Fibroblast of lung (primary cell): ENCODE measurements at regions not wholly inside any gene's neighbourhood (a gene's known extent, or its start where the extent isn't known, plus 50 kb on each side); places are given as distances from the start of the nearest gene placed in this dataset.

Experiments
- DNase-seq, 2 donors: peaks; one replicate each; pipeline versions ENCODE4 v3.0.0 to v3.0.0-alpha.2; 2010; ENCODE audit warnings: low read depth in 2 of 2
- H2AFZ ChIP-seq: 2 replicates; pipeline ENCODE4 v1.5.1; 2012; ENCODE audit warnings: low read length, control low read depth, inconsistent platforms
- H3K27ac ChIP-seq: 2 replicates; pipeline ENCODE4 v1.5.1; 2011; ENCODE audit warnings: low read length, control low read depth; ENCODE audit not compliant: insufficient read depth
- H3K27me3 ChIP-seq: 2 replicates; pipeline ENCODE4 v1.5.1; 2011; ENCODE audit warnings: mild to moderate bottlenecking, low read length; ENCODE audit not compliant: control insufficient read depth, insufficient read depth
- H3K36me3 ChIP-seq: 2 replicates; pipeline ENCODE4 v1.5.1; 2011; ENCODE audit warnings: low read length; ENCODE audit not compliant: control insufficient read depth, insufficient read depth
- H3K4me1 ChIP-seq: 2 replicates; pipeline ENCODE4 v1.5.1; 2011; ENCODE audit warnings: low read length; ENCODE audit not compliant: control insufficient read depth, insufficient read depth; ENCODE audit errors: extremely low read depth
- H3K4me2 ChIP-seq: 2 replicates; pipeline ENCODE4 v1.5.1; 2011; ENCODE audit warnings: low read length, control low read depth; ENCODE audit not compliant: insufficient read depth; ENCODE audit errors: extremely low read depth
- H3K4me3 ChIP-seq, 4 experiments: fragments of 200-600 bp in 1 of 4; sonication (generic) in 1 of 4; replicated peaks in 1 of 4; 2 replicates each; pipeline ENCODE4 v1.5.1; 2011 to 2016; ENCODE audit warnings: low read length in 4 of 4, low read depth in 3 of 4, mild to moderate bottlenecking in 3 of 4, control low read depth in 2 of 4, inconsistent platforms in 1 of 4, mixed read lengths in 1 of 4; ENCODE audit not compliant: insufficient read depth in 1 of 4; ENCODE audit errors: control extremely low read depth in 1 of 4
- H3K79me2 ChIP-seq: 2 replicates; pipeline ENCODE4 v1.5.1; 2012; ENCODE audit warnings: mild to moderate bottlenecking, low read length, inconsistent platforms; ENCODE audit not compliant: control insufficient read depth, insufficient read depth
- H3K9ac ChIP-seq: 2 replicates; pipeline ENCODE4 v1.5.1; 2011; ENCODE audit warnings: mild to moderate bottlenecking, low read length, control low read depth; ENCODE audit not compliant: insufficient read depth
- H3K9me3 ChIP-seq: 2 replicates; pipeline ENCODE4 v1.5.1; 2012; ENCODE audit warnings: low read depth, low read length; ENCODE audit not compliant: control insufficient read depth, insufficient read depth
- H4K20me1 ChIP-seq: 2 replicates; pipeline ENCODE4 v1.5.1; 2011; ENCODE audit warnings: low read length; ENCODE audit not compliant: control insufficient read depth, insufficient read depth; ENCODE audit errors: extremely low read depth
- EZH2 ChIP-seq: IDR thresholded peaks from 2 replicates; pipeline ENCODE4 v1.5.1; 2012; ENCODE audit warnings: low read length, control low read depth, mild to moderate bottlenecking; ENCODE audit errors: missing control alignments
- TF ChIP-seq, protein P1 (sequence below), 2 donors: IDR thresholded peaks in 1 of 2; conservative IDR thresholded peaks in 1 of 2; 1 replicate in 1 of 2; 2 replicates in 1 of 2; pipeline ENCODE4 v1.5.1; 2011 to 2012; ENCODE audit warnings: low read length in 2 of 2, control low read depth in 1 of 2, inconsistent platforms in 1 of 2, low read depth in 1 of 2, mild to moderate bottlenecking in 1 of 2

DNA sequence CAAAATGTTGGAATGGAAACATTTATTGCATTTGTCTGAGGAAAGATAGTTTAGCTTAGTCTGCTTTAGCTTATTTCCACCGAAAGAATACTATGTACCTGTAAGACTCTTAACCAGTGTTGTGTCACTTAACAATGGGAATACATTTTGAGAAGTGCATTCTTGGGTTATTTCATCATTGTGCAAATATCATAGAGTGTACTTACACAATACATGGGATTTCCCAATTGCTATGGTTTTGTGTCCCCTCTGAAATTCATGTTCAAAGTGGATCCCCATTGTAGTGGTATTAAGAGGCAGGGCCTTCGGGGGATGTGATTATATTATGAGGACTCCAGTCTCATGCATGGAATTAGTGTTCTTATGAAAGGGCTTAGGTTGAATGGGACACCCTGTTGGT, 249.4 kb upstream of the UBE2E3 start:
- H3K79me2 ChIP-seq = no peaks in the 10 kb centered on the region
- DNase-seq = peak; percentile 37 to 50

GRCh38 chr2:180728928-180729559, 251.4 kb upstream of the UBE2E3 start:
- Histone ChIP-seq H3K27ac (peak overlapping the region; percentile 70), H3K9ac (no peak overlapping the region)

More for the DNA sequence above, 249.4 kb upstream of the UBE2E3 start:
- H3K27ac ChIP-seq = no peak overlapping the region
- no peaks in the 10 kb centered on the region for H3K9me3 ChIP-seq
- no peaks in the 10 kb centered on the region for H3K36me3 ChIP-seq
- H3K4me3 ChIP-seq = no peak overlapping the region
- H3K27me3 ChIP-seq = no peaks in the 10 kb centered on the region
- no peak overlapping the region for H2AFZ ChIP-seq
- no peaks in the 10 kb centered on the region for H3K4me1 ChIP-seq
- TF ChIP-seq EZH2 = no peak
- TF ChIP-seq, protein P1, sequence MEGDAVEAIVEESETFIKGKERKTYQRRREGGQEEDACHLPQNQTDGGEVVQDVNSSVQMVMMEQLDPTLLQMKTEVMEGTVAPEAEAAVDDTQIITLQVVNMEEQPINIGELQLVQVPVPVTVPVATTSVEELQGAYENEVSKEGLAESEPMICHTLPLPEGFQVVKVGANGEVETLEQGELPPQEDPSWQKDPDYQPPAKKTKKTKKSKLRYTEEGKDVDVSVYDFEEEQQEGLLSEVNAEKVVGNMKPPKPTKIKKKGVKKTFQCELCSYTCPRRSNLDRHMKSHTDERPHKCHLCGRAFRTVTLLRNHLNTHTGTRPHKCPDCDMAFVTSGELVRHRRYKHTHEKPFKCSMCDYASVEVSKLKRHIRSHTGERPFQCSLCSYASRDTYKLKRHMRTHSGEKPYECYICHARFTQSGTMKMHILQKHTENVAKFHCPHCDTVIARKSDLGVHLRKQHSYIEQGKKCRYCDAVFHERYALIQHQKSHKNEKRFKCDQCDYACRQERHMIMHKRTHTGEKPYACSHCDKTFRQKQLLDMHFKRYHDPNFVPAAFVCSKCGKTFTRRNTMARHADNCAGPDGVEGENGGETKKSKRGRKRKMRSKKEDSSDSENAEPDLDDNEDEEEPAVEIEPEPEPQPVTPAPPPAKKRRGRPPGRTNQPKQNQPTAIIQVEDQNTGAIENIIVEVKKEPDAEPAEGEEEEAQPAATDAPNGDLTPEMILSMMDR (conservative IDR thresholded peaks at IDR 0.05 in 1 of 2, IDR thresholded peaks at IDR 0.05 in 1 of 2; ENCODE audit: low read depth in 1 of 2, low read length in 2 of 2) = no peak
- no peak overlapping the region for H3K9ac ChIP-seq
- H3K4me2 ChIP-seq = no peak overlapping the region
- no peaks in the 10 kb centered on the region for H4K20me1 ChIP-seq

DNA sequence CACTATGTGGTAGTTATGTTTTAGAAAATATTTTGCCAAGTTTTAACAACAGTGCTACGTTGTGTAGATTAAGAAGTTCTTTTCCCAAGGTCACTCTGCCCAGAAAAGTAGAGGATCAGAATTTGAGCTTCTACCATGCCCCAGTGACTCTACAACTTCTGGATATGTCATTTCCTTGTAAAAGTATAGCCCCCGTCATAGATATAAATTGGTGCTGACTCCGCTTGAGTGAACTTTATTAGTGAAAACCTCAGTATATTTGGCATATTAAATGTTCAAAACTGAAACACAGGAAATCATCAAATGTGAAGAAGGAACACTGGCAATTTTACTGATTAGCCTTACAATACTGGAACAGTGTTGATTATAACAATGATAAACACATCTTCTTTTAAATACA, 256.7 kb upstream of the UBE2E3 start:
- no peaks in the 10 kb centered on the region for H3K36me3 ChIP-seq
- no peaks in the 10 kb centered on the region for H4K20me1 ChIP-seq
- H3K27ac ChIP-seq = no peak overlapping the region
- no peak overlapping the region for H2AFZ ChIP-seq
- TF ChIP-seq, protein P1 (conservative IDR thresholded peaks at IDR 0.05 in 1 of 2, IDR thresholded peaks at IDR 0.05 in 1 of 2; ENCODE audit: low read depth in 1 of 2, low read length in 2 of 2) = no peak
- TF ChIP-seq EZH2 = no peak
- H3K9me3 ChIP-seq = no peaks in the 10 kb centered on the region
- no peaks in the 10 kb centered on the region for H3K79me2 ChIP-seq
- DNase-seq = no peak
- peaks cover 6% of the 10 kb centered on the region for H3K4me1 ChIP-seq
- H3K9ac ChIP-seq = no peak overlapping the region
- no peak overlapping the region for H3K4me3 ChIP-seq
- H3K27me3 ChIP-seq = no peaks in the 10 kb centered on the region
- no peak overlapping the region for H3K4me2 ChIP-seq

More at GRCh38 chr2:180728928-180729559, 251.4 kb upstream of the UBE2E3 start:
- no peaks in the 10 kb centered on the region for H4K20me1 ChIP-seq
- no peaks in the 10 kb centered on the region for H3K9me3 ChIP-seq
- H3K27me3 ChIP-seq = no peaks in the 10 kb centered on the region
- DNase-seq = peak; percentile 93
- no peaks in the 10 kb centered on the region for H3K36me3 ChIP-seq
- no peaks in the 10 kb centered on the region for H3K4me1 ChIP-seq
- H3K79me2 ChIP-seq = no peaks in the 10 kb centered on the region
- peak overlapping the region; percentile 7 to 47 (median 26) for H3K4me3 ChIP-seq
- peak overlapping the region; percentile 14 for H2AFZ ChIP-seq
- H3K4me2 ChIP-seq = peak overlapping the region; percentile 88
- TF ChIP-seq, protein P1 (conservative IDR thresholded peaks at IDR 0.05 in 1 of 2, IDR thresholded peaks at IDR 0.05 in 1 of 2; ENCODE audit: low read depth in 1 of 2, low read length in 2 of 2) = no peak
- no peak for TF ChIP-seq EZH2
